ENCODE measurements at regions not wholly inside any gene's neighbourhood (a gene's known extent, or its start where the extent isn't known, plus 50 kb on each side); places are given as distances from the start of the nearest gene placed in this dataset.

DNA sequence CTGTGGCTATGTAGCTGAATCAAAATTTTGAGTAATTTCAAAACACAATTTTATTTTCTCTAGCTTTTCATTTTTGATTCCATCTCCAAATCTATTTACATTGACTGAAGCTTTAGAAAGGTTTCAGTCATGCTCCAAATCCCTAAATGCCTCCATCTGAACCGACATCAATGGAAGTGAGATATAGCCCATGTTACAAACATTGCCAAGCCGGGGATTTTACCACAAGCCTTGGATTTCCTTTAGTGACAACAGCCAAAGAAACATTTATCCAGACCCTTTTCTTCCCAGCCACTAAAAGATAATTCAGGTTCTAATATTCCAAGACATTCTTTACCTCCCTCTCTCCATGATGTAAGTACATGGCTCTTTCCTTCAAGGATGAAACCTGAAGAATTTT is 1087.7 kb upstream of the SEMA6A start:
- no peak for DNase-seq
- peaks cover 6% of the 10 kb centered on the region for H3K9me3 ChIP-seq (replicated peaks)
- no peaks in the 10 kb centered on the region for H3K36me3 ChIP-seq
- no peak overlapping the region for H3K4me3 ChIP-seq
- H3K27ac ChIP-seq (replicated peaks): no peak overlapping the region
- intact Hi-C loops (cut with micrococcal nuclease): no loop called here
- no peaks in the 10 kb centered on the region for H3K27me3 ChIP-seq (ENCODE audit: low read depth)
- no peaks in the 10 kb centered on the region for H3K4me1 ChIP-seq
- TF ChIP-seq, protein P1, sequence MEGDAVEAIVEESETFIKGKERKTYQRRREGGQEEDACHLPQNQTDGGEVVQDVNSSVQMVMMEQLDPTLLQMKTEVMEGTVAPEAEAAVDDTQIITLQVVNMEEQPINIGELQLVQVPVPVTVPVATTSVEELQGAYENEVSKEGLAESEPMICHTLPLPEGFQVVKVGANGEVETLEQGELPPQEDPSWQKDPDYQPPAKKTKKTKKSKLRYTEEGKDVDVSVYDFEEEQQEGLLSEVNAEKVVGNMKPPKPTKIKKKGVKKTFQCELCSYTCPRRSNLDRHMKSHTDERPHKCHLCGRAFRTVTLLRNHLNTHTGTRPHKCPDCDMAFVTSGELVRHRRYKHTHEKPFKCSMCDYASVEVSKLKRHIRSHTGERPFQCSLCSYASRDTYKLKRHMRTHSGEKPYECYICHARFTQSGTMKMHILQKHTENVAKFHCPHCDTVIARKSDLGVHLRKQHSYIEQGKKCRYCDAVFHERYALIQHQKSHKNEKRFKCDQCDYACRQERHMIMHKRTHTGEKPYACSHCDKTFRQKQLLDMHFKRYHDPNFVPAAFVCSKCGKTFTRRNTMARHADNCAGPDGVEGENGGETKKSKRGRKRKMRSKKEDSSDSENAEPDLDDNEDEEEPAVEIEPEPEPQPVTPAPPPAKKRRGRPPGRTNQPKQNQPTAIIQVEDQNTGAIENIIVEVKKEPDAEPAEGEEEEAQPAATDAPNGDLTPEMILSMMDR (IDR thresholded peaks at IDR 0.05; ENCODE audit: borderline replicate concordance): no peak

DNA sequence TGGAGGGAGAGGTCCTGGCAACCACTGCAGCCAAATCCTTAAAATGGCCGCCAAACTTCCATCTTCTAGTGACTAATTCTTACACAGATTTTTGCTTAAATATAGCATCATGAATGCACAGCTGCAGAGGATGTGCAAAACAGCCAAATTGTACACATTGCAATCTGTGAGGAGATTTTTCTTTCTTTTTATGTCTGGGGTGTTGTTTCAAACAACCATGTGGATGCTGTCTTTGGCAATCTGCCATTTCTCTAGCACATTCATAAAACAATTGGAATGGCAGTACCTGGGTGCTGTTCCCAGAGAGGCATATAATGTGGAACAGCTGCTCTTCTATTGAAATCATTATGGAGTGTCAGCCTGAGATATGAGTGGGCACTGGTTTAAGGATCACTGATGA is 1082.9 kb upstream of the SEMA6A start:
- intact Hi-C loops (cut with micrococcal nuclease): no loop called here
- no peaks in the 10 kb centered on the region for H3K27me3 ChIP-seq (ENCODE audit: low read depth)
- no peaks in the 10 kb centered on the region for H3K36me3 ChIP-seq
- no peak for DNase-seq
- H3K9me3 ChIP-seq (replicated peaks): no peaks in the 10 kb centered on the region
- H3K4me1 ChIP-seq: no peaks in the 10 kb centered on the region
- H3K27ac ChIP-seq (replicated peaks): no peak overlapping the region
- no peak overlapping the region for H3K4me3 ChIP-seq
- TF ChIP-seq, protein P1 (IDR thresholded peaks at IDR 0.05; ENCODE audit: borderline replicate concordance): no peak

DNA sequence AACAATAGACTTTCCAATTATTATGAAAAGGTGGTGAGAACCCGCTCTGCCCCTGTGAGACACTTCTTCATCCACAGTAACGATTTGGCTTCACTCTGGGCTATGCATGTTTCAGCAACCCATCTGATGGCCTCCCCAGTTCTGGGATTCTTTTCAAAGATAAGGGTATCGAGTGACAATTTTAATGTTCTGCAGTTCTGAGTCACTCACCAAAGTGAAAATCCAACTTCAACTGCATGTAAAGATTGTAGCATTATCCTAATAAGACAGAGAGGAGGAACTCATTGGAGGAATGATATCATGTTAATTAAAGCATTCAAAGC is 1078.3 kb upstream of the SEMA6A start:
- Histone ChIP-seq H3K9me3 (replicated peaks) (no peaks in the 10 kb centered on the region), H3K27me3 (ENCODE audit: low read depth) (no peaks in the 10 kb centered on the region), H3K27ac (replicated peaks) (no peak overlapping the region), H3K4me1 (no peaks in the 10 kb centered on the region), H3K36me3 (no peaks in the 10 kb centered on the region), H3K4me3 (no peak overlapping the region)
- no peak for DNase-seq
- TF ChIP-seq, protein P1 (IDR thresholded peaks at IDR 0.05; ENCODE audit: borderline replicate concordance): no peak
- intact Hi-C loops (cut with micrococcal nuclease): no loop called here

DNA sequence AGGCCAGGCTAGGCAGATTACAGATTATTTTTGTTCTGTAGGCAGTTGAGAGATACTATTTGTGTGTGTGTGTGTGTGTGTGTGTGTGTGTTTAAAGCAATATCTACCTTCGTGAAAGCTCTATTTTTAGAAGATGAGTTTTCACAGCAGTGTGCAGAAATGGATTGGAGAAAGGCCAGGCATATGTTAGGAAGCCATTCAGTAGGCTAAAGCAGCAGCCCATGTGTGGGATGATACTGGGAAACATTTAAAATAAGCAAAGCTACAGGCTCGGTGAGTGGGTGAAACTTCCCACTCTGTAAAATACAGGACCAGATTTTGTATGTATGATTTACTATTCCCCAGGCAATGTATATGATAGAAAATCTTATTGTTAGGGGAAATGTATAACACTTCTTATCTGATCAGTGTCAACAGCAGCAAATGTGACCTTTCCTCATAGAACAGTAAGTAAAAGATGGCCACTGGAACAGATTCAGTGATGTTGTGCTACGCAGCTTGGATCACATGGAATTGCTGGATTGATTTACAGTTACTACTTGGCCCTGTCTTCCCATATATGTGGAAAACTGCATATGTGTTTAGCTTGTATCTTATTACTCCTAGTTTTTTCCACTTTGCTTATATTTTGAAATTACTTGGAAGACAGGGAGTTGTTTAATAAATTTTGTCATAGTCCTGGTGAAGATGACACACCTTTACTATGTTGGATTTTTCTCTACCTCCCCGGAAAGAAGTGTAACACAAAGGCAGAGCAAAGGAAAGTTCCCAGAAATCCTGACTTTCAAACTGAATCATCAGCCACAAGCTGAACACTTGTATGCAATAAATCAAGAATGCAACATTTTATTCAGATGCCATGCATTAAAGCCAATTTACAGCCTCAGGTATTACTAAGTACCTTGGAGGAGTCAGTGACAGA is 1077.7 kb upstream of the SEMA6A start:
- no peaks in the 10 kb centered on the region for H3K9me3 ChIP-seq (replicated peaks)
- intact Hi-C loops (cut with micrococcal nuclease): no loop called here
- H3K4me1 ChIP-seq: no peaks in the 10 kb centered on the region

DNA sequence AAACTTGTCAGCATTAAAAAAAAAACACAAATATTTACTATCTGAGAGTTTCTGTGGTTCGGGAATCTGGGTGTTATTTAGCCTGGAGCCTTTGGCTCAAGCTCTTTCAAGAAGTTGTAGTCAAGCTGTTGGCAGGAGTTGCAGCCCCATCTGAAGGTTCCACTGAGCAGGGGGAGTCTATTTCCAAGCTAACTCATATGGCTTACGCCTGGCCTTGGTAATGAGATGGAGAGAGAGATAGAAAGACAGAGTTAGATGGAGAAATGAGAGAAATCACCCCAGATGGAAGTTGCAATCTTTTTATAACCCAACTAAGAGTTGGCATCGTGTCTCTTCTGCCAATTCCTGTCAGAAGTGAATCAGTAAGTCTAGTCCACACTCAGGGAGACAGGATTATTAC is 1075.2 kb upstream of the SEMA6A start:
- Histone ChIP-seq H3K27ac (replicated peaks) (no peak overlapping the region), H3K4me1 (no peaks in the 10 kb centered on the region), H3K36me3 (no peaks in the 10 kb centered on the region), H3K4me3 (no peak overlapping the region), H3K27me3 (ENCODE audit: low read depth) (no peaks in the 10 kb centered on the region), H3K9me3 (replicated peaks) (no peaks in the 10 kb centered on the region)
- intact Hi-C loops (cut with micrococcal nuclease): no loop called here
- no peak for DNase-seq
- TF ChIP-seq, protein P1 (IDR thresholded peaks at IDR 0.05; ENCODE audit: borderline replicate concordance): no peak

More for the DNA sequence above, 1077.7 kb upstream of the SEMA6A start:
- TF ChIP-seq, protein P1 (IDR thresholded peaks at IDR 0.05; ENCODE audit: borderline replicate concordance): no peak
- Histone ChIP-seq H3K27ac (replicated peaks) (no peak overlapping the region), H3K27me3 (ENCODE audit: low read depth) (no peaks in the 10 kb centered on the region), H3K4me3 (no peak overlapping the region), H3K36me3 (no peaks in the 10 kb centered on the region)
- DNase-seq: no peak

Measured in left ventricle myocardium inferior (tissue), 1 donor.